Peyer's patch (tissue), 4 donors: ENCODE measurements at regions not wholly inside any gene's neighbourhood (a gene's known extent, or its start where the extent isn't known, plus 50 kb on each side); places are given as distances from the start of the nearest gene placed in this dataset.

Source experiments
- POLR2A ChIP-seq, 2 donors: fragments of 450-650 bp; IDR thresholded peaks; one replicate each; pipeline ENCODE4 v1.5.1; 2017; ENCODE audit warnings: antibody characterized with exemption in 2 of 2, mild to moderate bottlenecking in 2 of 2, moderate library complexity in 2 of 2
- TF ChIP-seq, protein P1 (sequence below), 6 experiments: fragments of 450-650 bp in 4 of 6; fragments of 200-600 bp in 2 of 6; sonication (generic) in 1 of 6; IDR thresholded peaks; one replicate each; pipeline ENCODE4 v1.5.1; 2017 to 2019; ENCODE audit warnings: antibody characterized with exemption in 6 of 6, mild to moderate bottlenecking in 3 of 6, moderate library complexity in 1 of 6

DNA sequence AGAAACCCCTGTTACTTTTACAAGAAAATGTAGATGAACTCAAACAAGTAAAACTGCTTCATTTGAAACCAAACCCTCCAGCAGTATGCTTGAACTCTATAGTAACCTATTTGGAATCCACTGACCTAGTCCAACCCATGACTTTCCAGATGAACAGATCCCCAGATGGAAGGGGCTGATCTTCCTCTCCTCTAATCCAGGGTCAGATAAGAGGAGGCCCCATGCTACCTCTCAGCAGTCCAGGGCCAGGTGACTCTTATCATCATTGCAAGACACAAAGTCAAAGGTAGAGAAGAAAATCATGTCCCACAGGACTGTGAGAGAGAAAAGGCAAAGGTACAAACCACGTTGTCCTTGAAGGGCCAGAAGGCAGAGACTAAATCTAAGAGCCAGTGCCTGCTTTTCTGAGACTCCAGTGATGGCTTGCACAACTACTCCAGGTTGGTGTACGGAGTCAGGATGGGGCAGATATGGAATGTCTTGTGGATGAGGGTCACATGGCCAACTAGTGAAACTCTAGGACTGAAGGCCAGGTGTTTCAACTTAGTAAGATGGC, 81.4 kb upstream of the MYLIP start:
- TF ChIP-seq POLR2A (IDR thresholded peaks at IDR 0.05) = no peak
- TF ChIP-seq, protein P1, sequence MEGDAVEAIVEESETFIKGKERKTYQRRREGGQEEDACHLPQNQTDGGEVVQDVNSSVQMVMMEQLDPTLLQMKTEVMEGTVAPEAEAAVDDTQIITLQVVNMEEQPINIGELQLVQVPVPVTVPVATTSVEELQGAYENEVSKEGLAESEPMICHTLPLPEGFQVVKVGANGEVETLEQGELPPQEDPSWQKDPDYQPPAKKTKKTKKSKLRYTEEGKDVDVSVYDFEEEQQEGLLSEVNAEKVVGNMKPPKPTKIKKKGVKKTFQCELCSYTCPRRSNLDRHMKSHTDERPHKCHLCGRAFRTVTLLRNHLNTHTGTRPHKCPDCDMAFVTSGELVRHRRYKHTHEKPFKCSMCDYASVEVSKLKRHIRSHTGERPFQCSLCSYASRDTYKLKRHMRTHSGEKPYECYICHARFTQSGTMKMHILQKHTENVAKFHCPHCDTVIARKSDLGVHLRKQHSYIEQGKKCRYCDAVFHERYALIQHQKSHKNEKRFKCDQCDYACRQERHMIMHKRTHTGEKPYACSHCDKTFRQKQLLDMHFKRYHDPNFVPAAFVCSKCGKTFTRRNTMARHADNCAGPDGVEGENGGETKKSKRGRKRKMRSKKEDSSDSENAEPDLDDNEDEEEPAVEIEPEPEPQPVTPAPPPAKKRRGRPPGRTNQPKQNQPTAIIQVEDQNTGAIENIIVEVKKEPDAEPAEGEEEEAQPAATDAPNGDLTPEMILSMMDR (IDR thresholded peaks at IDR 0.05) = no peak
